Transverse colon (tissue), 3 donors: ENCODE measurements at regions not wholly inside any gene's neighbourhood (a gene's known extent, or its start where the extent isn't known, plus 50 kb on each side); places are given as distances from the start of the nearest gene placed in this dataset.

Experiments
- POLR2A ChIP-seq: fragments of 450-650 bp; IDR thresholded peaks from one replicate; pipeline ENCODE4 v1.6.1; 2016; ENCODE audit warnings: antibody characterized with exemption, mild to moderate bottlenecking, moderate library complexity
- TF ChIP-seq, protein P1 (sequence below), 5 experiments: fragments of 200-600 bp in 3 of 5; fragments of 450-650 bp in 2 of 5; sonication (generic) in 3 of 5; IDR thresholded peaks; 1 replicate in 2 of 5; 2 replicates in 3 of 5; pipeline ENCODE4 v1.5.1; 2016 to 2017; ENCODE audit warnings: antibody characterized with exemption in 5 of 5, inconsistent platforms in 3 of 5, mild to moderate bottlenecking in 2 of 5, moderate library complexity in 1 of 5

DNA sequence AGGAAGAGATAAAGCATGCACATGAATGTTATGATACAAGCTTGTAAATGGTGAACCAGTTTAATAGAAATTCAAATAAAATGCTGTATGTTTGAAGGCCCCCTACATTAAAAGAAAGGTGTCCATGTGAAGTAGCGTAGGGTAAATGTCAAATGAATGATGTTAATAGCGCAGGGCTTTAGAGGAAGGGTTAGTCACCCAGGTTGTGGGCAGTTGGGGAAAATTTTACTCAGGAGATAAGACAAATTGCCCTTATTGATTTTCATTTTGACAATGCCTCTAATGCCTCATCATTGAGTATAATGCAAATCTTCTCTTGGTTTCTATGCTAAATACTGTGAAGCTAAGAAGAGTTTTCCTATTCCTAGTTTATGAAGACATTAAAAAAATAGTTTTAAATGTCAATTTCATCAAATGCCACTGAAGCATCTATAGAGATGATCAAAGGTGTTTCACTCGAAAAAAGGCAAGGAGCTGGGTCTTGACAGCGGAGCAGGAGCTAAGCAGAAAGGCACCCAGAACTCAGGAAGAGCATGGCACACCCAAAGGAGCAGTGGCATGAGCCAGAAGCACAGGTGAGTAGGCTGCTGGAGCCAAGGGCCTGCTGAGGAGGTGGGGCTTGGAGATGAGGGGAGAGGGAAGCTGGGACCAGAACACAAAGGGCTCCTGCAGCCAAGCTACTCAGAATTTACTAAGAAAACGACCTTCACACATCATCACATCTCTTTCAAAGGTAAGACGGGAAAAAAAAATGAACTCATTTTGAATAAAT lies 129.3 kb upstream of the ACKR3 start:
- no peak for TF ChIP-seq POLR2A
- TF ChIP-seq, protein P1, sequence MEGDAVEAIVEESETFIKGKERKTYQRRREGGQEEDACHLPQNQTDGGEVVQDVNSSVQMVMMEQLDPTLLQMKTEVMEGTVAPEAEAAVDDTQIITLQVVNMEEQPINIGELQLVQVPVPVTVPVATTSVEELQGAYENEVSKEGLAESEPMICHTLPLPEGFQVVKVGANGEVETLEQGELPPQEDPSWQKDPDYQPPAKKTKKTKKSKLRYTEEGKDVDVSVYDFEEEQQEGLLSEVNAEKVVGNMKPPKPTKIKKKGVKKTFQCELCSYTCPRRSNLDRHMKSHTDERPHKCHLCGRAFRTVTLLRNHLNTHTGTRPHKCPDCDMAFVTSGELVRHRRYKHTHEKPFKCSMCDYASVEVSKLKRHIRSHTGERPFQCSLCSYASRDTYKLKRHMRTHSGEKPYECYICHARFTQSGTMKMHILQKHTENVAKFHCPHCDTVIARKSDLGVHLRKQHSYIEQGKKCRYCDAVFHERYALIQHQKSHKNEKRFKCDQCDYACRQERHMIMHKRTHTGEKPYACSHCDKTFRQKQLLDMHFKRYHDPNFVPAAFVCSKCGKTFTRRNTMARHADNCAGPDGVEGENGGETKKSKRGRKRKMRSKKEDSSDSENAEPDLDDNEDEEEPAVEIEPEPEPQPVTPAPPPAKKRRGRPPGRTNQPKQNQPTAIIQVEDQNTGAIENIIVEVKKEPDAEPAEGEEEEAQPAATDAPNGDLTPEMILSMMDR (IDR thresholded peaks at IDR 0.05) = no peak
